ENCODE measurements at regions not wholly inside any gene's neighbourhood (a gene's known extent, or its start where the extent isn't known, plus 50 kb on each side); places are given as distances from the start of the nearest gene placed in this dataset.

- Histone ChIP-seq H3K4me2 (ENCODE audit: insufficient read depth, low read length) (no peak overlapping the region), H4K20me1 (replicated peaks; ENCODE audit: control insufficient read depth, extremely low read depth, insufficient read depth, low read length) (no peaks in the 10 kb centered on the region), H3K27ac (ENCODE audit: insufficient read depth, low read depth, low read length) (no peak overlapping the region), H3K9ac (replicated peaks; ENCODE audit: extremely low read depth, insufficient read depth, low read length) (no peak overlapping the region), H3K4me1 (ENCODE audit: control insufficient read depth, extremely low read depth, insufficient read depth, low read length) (peaks cover 5% of the 10 kb centered on the region), H3K9me1 (replicated peaks; ENCODE audit: control insufficient read depth, extremely low read depth, insufficient read depth, low read length) (no peaks in the 10 kb centered on the region), H3K27me3 (ENCODE audit: control insufficient read depth in 2 of 2, insufficient read depth in 2 of 2, low read length in 2 of 2) (peaks cover 2 to 19% of the 10 kb centered on the region in 2 experiments), H3K36me3 (ENCODE audit: control insufficient read depth in 2 of 2, extremely low read depth in 1 of 2, insufficient read depth in 2 of 2, low read length in 2 of 2) (no peaks in the 10 kb centered on the region), H3K9me3 (replicated peaks; ENCODE audit: control insufficient read depth, insufficient read depth, low read length) (no peaks in the 10 kb centered on the region), H2AFZ (ENCODE audit: low read depth, low read length) (no peak overlapping the region), H3K4me3 (replicated peaks in 1 of 3; ENCODE audit: insufficient read depth in 1 of 3, low read depth in 1 of 3, low read length in 3 of 3) (no peak overlapping the region), H3K79me2 (ENCODE audit: control insufficient read depth, insufficient read depth, low read length) (no peaks in the 10 kb centered on the region)
- DNase-seq (ENCODE audit: low read depth, low spot score) (no peak), FAIRE-seq (no peak)
- CTCF ChIA-PET: no interaction called here
- intact Hi-C loops (cut with micrococcal nuclease) (no loop called here), dilution Hi-C loops (cut with MboI; ENCODE audit: extremely low pct_ligation_motif_present, low sequenced_read_pairs) (no loop called here)
- POLR2A ChIA-PET: no interaction called here
- TF ChIP-seq CTCF (IDR thresholded peaks at IDR 0.05; ENCODE audit: extremely low read depth in 1 of 2, insufficient read depth in 1 of 2, low read depth in 1 of 2, low read length in 2 of 2): no peak
- no peak for TF ChIP-seq JUN (IDR thresholded peaks at IDR 0.05; ENCODE audit: borderline replicate concordance, insufficient read depth, insufficient read length, low read depth)
- TF ChIP-seq MAX (IDR thresholded peaks at IDR 0.05; ENCODE audit: insufficient read depth, insufficient read length): no peak
- no peak for TF ChIP-seq POLR2A (IDR thresholded peaks at IDR 0.05; ENCODE audit: low read depth, low read length)
- no peak for TF ChIP-seq GATA2 (IDR thresholded peaks at IDR 0.05; ENCODE audit: insufficient read depth, insufficient read length, low read depth, low read length)
- BruUV-seq (replicated peaks): no TSS peak
Measured at GRCh38 chr6:125544819-125545218, 204.6 kb upstream of the HEY2 start.

- H3K4me2 ChIP-seq (ENCODE audit: insufficient read depth, low read length): no peak overlapping the region
- no peak for DNase-seq (ENCODE audit: low read depth, low spot score)
- CTCF ChIA-PET: interaction anchor here (0.7 to 2.1 kb wide), 7 partner anchors 11 to 64 kb away, joined by 3 to 5 read pairs (median 3); no protein-coding TSS in a partner anchor
Measured at GRCh38 chr6:125546841-125547251, 202.6 kb upstream of the HEY2 start.

More at GRCh38 chr6:125546841-125547251, 202.6 kb upstream of the HEY2 start:
- no peaks in the 10 kb centered on the region for H3K36me3 ChIP-seq (ENCODE audit: control insufficient read depth in 2 of 2, extremely low read depth in 1 of 2, insufficient read depth in 2 of 2, low read length in 2 of 2)
- dilution Hi-C loops (cut with MboI; ENCODE audit: extremely low pct_ligation_motif_present, low sequenced_read_pairs) (no loop called here), intact Hi-C loops (cut with micrococcal nuclease) (no loop called here)
- H4K20me1 ChIP-seq (replicated peaks; ENCODE audit: control insufficient read depth, extremely low read depth, insufficient read depth, low read length): no peaks in the 10 kb centered on the region
- H3K27me3 ChIP-seq (ENCODE audit: control insufficient read depth in 2 of 2, insufficient read depth in 2 of 2, low read length in 2 of 2): peaks cover 2 to 20% of the 10 kb centered on the region in 2 experiments
- TF ChIP-seq POLR2AphosphoS5 (IDR thresholded peaks at IDR 0.05; ENCODE audit: insufficient read depth, low read depth, low read length): no peak
- TF ChIP-seq MYC (IDR thresholded peaks at IDR 0.05; ENCODE audit: low read depth, low read length): no peak
- no peak for TF ChIP-seq POLR2A (IDR thresholded peaks at IDR 0.05; ENCODE audit: low read depth, low read length)
- TF ChIP-seq GATA2 (IDR thresholded peaks at IDR 0.05; ENCODE audit: insufficient read depth, insufficient read length, low read depth, low read length): no peak
- TF ChIP-seq FOS (IDR thresholded peaks at IDR 0.05; ENCODE audit: borderline replicate concordance, insufficient read depth, low read length): no peak
- TF ChIP-seq MAX (IDR thresholded peaks at IDR 0.05; ENCODE audit: insufficient read depth, insufficient read length): no peak
- no peak for TF ChIP-seq CTCF (IDR thresholded peaks at IDR 0.05; ENCODE audit: extremely low read depth in 1 of 2, insufficient read depth in 1 of 2, low read depth in 1 of 2, low read length in 2 of 2)
- TF ChIP-seq EZH2 (IDR thresholded peaks at IDR 0.05; ENCODE audit: borderline replicate concordance, low read depth, low read length, severe bottlenecking): no peak
- no peak for TF ChIP-seq JUN (IDR thresholded peaks at IDR 0.05; ENCODE audit: borderline replicate concordance, insufficient read depth, insufficient read length, low read depth)
- no peak overlapping the region for H3K4me3 ChIP-seq (replicated peaks in 1 of 3; ENCODE audit: insufficient read depth in 1 of 3, low read depth in 1 of 3, low read length in 3 of 3)
- no peak overlapping the region for H2AFZ ChIP-seq (ENCODE audit: low read depth, low read length)
- H3K9me3 ChIP-seq (replicated peaks; ENCODE audit: control insufficient read depth, insufficient read depth, low read length): no peaks in the 10 kb centered on the region
- no peaks in the 10 kb centered on the region for H3K9me1 ChIP-seq (replicated peaks; ENCODE audit: control insufficient read depth, extremely low read depth, insufficient read depth, low read length)
- no TSS peak for BruUV-seq (replicated peaks)
- peaks cover 5% of the 10 kb centered on the region for H3K4me1 ChIP-seq (ENCODE audit: control insufficient read depth, extremely low read depth, insufficient read depth, low read length)
- POLR2A ChIA-PET: no interaction called here
- no peak for FAIRE-seq
- H3K9ac ChIP-seq (replicated peaks; ENCODE audit: extremely low read depth, insufficient read depth, low read length): no peak overlapping the region
- H3K79me2 ChIP-seq (ENCODE audit: control insufficient read depth, insufficient read depth, low read length): no peaks in the 10 kb centered on the region
- no peak overlapping the region for H3K27ac ChIP-seq (ENCODE audit: insufficient read depth, low read depth, low read length)

Measured in endothelial cell of umbilical vein (primary cell).